NCI-H748 (cell line): ENCODE measurements at regions not wholly inside any gene's neighbourhood (a gene's known extent, or its start where the extent isn't known, plus 50 kb on each side); places are given as distances from the start of the nearest gene placed in this dataset.

ENCODE experiments used
- DNase-seq: peaks from one replicate; lab custom pipeline; 2025; ENCODE audit not compliant: unreplicated experiment; lab: John Stamatoyannopoulos, UW

- no peak for DNase-seq
Measured at GRCh38 chr13:63129995-63130394, 1714.3 kb upstream of the PCDH20 start.

- no peak for DNase-seq
Measured at GRCh38 chr13:63128716-63129115, 1713.1 kb upstream of the PCDH20 start.

DNA sequence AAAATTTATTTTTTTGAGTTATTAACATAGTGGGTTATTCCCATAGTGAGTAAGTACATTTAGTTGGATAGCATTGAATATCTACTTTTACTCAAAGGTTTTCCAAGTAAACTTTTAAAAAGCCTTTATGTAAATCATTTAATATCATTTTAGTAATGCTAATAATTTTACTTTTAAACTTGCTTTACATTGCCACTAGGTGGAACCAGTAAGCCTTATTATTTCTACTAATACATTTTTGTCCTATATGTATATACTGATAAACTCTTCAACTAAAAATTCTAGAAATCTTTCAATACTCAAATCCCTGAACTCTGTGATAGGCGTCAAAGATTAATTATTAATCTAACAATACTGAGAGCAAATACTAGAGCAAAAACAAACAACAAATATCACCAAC lies 1709.2 kb upstream of the PCDH20 start:
- DNase-seq = peak; percentile 35

GRCh38 chr13:63120883-63121282 lies 1705.2 kb upstream of the PCDH20 start:
- no peak for DNase-seq

GRCh38 chr13:63117710-63118109 lies 1702.1 kb upstream of the PCDH20 start:
- no peak for DNase-seq

- DNase-seq = no peak
Measured at GRCh38 chr13:63112799-63113395, 1697.2 kb upstream of the PCDH20 start.

DNA sequence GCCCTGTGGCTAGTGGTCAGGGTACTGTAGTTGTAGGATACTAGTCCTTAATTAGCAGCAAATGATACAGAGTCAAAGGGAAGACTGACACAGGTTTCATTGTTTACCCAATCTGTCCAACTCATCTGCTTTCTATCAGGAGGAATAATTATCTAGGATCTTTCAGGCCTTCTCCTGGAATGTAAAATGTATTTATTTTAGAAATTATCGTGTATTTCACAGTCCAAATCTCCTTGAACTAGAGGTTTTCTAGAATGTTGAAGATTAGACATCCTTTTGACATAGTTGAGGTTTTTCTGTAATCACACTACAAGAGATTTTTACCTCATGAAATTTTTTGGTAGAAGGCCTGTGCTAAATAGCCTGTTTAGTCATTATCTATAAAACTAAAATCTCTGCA lies 1694.8 kb upstream of the PCDH20 start:
- DNase-seq = no peak

- no peak for DNase-seq
Measured at GRCh38 chr13:63107179-63107943, 1691.7 kb upstream of the PCDH20 start.

DNA sequence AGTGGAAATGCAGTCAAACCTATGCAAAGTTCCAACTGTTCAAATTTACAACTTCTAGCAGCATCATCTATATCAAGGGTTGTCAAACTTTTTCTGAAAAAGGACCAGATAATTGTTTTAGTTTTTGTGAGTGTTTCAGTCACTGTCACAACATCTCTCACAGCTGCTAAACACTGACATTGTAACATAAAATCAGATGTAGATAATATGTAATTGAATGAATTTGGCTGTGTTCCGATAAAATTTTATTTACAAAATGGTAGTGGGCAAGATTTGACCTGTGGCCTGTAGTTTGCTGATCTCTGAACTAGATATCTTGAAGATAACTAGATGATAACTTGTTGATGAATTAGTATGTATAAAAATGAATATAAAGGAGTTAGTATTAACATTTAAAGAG lies 1679.1 kb upstream of the PCDH20 start:
- no peak for DNase-seq

- DNase-seq = no peak
Measured at GRCh38 chr13:63093907-63094469, 1678.3 kb upstream of the PCDH20 start.

DNA sequence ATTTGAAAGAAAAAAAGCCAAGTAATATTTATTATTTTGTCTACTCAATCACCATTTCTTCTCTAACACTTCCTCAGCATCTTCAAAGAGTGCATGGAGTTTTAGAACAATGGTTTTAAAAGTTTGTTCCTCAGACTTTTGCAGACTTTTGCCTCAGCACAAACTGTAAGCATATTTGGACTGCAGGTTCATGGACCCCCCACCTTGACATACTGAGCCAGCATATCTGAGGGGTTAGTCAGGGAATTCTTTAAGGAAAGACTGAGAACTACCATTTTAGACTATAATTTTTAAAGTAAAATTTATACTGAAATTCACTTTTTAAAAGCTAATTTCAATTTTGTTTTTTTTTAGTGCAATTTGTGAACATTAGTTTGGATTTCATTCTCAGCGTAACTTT lies 1676.8 kb upstream of the PCDH20 start:
- DNase-seq = no peak

GRCh38 chr13:63090524-63090923 lies 1674.9 kb upstream of the PCDH20 start:
- no peak for DNase-seq

DNA sequence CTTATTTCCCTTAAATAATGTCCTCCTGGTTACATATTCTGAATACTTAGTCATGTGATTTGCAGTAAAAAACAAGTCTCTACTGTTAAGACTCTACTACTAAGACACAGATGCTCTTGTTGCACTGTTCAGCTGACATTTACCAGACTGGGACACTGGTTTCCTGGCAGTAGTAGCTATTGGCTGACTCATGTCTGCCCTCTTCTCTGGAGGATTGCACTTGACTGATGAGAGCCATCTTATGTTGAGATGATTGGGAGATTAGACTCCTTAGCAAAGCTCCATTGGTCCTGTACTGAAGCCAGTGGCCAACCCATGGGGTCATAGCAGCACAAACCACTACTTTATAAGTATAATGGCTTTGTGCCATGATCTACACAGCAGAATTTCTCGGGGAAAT lies 1672.6 kb upstream of the PCDH20 start:
- no peak for DNase-seq

DNA sequence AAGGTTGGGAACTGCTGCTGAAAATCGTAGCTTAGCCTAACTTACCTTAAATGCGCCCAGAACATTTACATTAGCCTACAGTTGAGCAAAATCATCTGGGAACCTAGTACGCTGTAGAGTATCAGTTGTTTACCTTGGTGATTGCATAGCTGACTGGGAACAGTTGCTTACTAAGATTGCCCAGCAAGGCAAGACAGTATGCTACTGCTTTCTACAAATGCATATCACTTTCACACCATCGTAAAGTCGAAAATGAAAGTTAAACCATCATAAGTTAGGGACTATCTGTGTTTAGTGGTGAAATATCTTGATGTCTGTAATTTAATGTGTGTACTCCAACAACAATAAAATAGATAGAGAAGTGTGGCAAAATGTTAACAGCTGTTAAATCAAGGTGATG lies 1670.6 kb upstream of the PCDH20 start:
- DNase-seq = no peak

DNA sequence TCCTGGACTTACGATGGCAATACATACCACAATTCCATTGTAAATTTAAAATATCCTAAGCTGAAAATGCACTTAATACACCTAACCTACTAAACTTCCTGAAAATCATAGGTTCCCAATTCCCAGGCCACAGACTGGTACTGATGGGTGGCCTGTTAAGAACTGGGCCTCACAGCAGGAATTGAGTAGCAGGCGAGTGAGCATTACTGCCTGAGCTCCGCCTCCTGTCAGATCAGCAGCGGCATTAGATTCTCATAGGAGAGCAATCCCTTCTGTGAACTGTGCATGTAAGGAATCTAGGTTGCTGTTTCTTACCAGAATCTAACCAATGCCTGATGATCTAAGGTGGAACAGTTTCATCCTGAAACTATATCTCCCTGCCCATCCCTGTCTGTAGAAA lies 1670.2 kb upstream of the PCDH20 start:
- DNase-seq = no peak

DNA sequence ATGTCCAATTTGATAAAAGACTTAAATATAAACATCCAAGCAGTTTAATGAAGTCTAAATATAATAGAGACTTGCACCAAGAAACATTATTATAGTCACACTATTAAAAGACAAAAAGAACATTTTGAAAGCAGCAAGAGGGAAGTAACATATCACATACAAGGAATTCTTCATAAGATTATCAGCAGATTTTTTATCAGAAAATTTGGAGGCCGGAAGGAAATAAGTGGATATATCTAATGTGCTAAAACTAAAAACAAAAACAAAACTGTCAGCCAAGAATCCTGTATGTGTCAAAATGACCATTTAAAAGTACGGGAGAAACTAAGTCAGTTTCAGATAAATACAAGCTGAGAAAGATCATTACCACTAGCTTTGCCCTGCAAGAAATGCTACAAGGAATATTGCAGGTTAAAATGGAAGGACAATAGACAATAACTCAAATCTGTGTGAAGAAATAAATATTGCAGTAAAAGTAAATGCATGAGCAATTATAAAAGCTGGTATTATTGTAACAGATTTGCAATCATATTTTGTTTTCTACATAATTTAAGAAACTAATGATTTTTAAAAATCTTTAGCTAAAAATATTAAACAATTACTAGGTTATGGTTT lies 1665.9 kb upstream of the PCDH20 start:
- DNase-seq = no peak

DNA sequence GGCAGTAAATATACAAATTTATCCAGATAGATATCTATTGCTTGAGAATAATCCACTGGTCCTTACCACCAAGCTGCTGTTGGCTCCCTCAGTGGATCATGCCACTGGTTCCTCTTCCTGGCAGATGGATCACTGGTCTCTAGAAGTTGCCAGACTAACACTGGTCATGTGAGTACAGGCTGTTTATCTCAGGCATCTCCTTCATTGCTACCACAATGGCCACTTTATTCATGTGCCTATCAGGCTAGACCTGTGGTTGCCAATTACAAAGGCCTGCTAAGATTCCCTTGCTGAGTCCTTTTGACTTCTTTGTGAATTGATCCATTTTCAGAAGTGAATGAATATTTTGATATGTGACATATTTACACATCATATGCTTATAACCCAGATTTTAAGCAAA lies 1659.5 kb upstream of the PCDH20 start:
- DNase-seq = no peak

- DNase-seq = no peak
Measured at GRCh38 chr13:63050287-63050686, 1634.6 kb upstream of the PCDH20 start.

GRCh38 chr13:63048653-63049052 lies 1633.0 kb upstream of the PCDH20 start:
- DNase-seq = peak; percentile 16

DNA sequence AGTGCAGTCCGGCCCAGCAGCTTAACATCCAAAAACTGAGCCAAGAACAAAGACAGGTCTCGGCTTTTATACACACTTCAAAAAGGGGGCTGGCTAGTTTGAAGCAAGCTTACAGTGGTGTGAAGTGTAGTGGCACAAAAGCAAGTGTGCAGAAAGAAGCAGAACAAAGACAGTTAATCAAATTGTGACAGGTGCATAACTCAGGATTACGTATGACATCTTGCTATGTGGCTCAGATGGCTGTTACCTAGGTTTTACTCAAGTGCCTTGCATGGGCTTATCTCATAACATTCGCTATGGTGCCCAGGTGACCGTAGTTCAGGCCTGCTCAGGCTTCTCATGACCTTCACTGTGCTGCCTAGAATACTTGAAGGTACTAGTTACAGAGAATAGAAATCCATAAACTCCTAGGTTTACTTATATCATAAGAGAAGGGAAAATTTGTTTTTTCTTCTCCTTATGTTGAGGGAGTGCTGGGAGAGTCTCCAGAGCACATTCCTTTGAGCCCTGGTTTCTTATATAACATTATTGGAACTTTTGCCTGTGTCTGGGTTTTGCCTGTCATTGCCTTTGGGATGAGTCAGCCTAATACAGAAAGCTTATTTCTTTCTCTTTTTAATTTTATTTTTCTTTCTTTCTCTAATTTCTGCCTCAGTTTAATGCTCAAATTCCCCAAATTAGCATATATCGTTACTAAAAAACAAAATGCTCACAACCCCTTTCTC lies 1629.1 kb upstream of the PCDH20 start:
- peak; percentile 30 for DNase-seq

DNA sequence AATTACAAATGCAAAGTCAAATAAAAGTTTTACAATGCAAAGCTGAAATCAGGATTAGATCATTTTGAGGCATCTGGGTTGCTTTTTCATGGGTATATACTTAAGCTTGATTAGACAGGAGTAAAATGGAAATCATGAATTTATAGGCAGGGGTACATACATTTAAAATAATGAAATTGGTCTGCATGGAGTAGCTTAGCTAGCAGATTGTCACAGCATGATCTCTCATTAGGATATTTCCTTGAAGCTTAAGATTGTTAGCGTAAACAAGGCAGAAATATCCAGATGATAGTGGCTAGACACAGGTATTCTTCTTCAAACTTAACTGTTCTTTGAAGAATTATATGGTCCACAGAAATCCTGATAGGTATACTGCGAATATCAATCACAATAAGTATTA lies 1627.0 kb upstream of the PCDH20 start:
- DNase-seq = no peak
